SK-N-SH treated with all-trans-retinoic acid at 6 μM for 48 hours (cell line): ENCODE measurements at regions not wholly inside any gene's neighbourhood (a gene's known extent, or its start where the extent isn't known, plus 50 kb on each side); places are given as distances from the start of the nearest gene placed in this dataset.

Experiments used
- CSDC2 ChIP-seq: fragments of 250-450 bp; sonication (Bioruptor Pico); IDR thresholded peaks from 2 replicates; pipeline ENCODE4 v1.5.0; 2020; ENCODE audit warnings: mild to moderate bottlenecking, moderate library complexity
- SNAI2 ChIP-seq: fragments of 250-450 bp; sonication (Bioruptor Pico); IDR thresholded peaks from 2 replicates; pipeline ENCODE4 v1.5.0; 2020; ENCODE audit warnings: mild to moderate bottlenecking, moderate library complexity
- ZFP3 ChIP-seq: fragments of 250-450 bp; sonication (Bioruptor Pico); IDR thresholded peaks from 2 replicates; pipeline ENCODE4 v1.5.0; 2020; ENCODE audit warnings: mild to moderate bottlenecking, moderate library complexity

DNA sequence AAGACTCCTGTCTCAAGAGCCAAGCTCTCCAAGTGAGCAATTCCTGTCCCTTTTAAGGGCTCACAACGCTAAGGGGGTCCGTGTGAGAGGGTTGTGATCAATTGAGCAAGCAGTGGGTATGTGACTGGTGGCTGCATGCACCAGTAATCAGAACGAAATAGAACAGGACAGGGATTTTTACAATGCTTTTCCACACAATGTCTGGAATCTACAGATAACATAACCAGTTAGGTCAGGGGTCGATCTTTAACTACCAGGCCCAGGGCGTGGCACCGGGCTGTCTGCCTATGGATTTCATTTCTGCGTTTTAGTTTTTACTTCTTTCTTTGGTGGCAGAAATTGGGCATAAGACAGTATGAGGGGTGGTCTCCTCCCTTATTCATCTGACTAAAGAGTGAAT is 54.9 kb upstream of the SP4 start:
- TF ChIP-seq SNAI2 (CRISPR knock-in tag) (no peak), CSDC2 (CRISPR knock-in tag) (no peak), ZFP3 (CRISPR knock-in tag) (no peak)
